Upper lobe of left lung (tissue), 6 donors: ENCODE measurements at regions not wholly inside any gene's neighbourhood (a gene's known extent, or its start where the extent isn't known, plus 50 kb on each side); places are given as distances from the start of the nearest gene placed in this dataset.

Source experiments
- ATAC-seq, 2 donors: fragments of 200-7000 bp; cut with Tn5 transposase; one replicate each; pipeline ENCODE4 v1.9.1; 2022; ENCODE audit warnings: mild to moderate bottlenecking in 2 of 2, moderate library complexity in 2 of 2; ENCODE audit not compliant: low FRiP score in 2 of 2
- DNase-seq, 2 donors: peaks; one replicate each; pipeline ENCODE4 v3.0.0-alpha.2; 2019 to 2020
- H3K27ac ChIP-seq, 4 donors: fragments of 200-600 bp; sonication (generic); one replicate each; pipeline ENCODE4 v1.5.1; 2016 to 2019
- H3K27me3 ChIP-seq, 4 donors: fragments of 200-600 bp; sonication (generic); one replicate each; pipeline ENCODE4 v1.5.1; 2017 to 2019
- H3K36me3 ChIP-seq, 4 donors: fragments of 200-600 bp; sonication (generic); one replicate each; pipeline ENCODE4 v1.5.1; 2016 to 2019
- H3K4me1 ChIP-seq, 4 donors: fragments of 200-600 bp; sonication (generic); one replicate each; pipeline ENCODE4 v1.5.1; 2018 to 2019
- H3K4me3 ChIP-seq, 4 donors: fragments of 200-600 bp; sonication (generic); one replicate each; pipeline ENCODE4 v1.5.1; 2017 to 2019; ENCODE audit warnings: mild to moderate bottlenecking in 2 of 4, moderate library complexity in 1 of 4
- H3K9me3 ChIP-seq, 4 donors: fragments of 200-600 bp; sonication (generic); one replicate each; pipeline ENCODE4 v1.5.1; 2018 to 2019
- EP300 ChIP-seq, 4 donors: sonication (generic); formaldehyde crosslinking; IDR thresholded peaks; one replicate each; pipeline ENCODE4 v1.5.1; 2017; ENCODE audit warnings: antibody characterized with exemption in 4 of 4, control low read depth in 2 of 4
- POLR2A ChIP-seq, 4 donors: fragments of 450-650 bp; IDR thresholded peaks; one replicate each; pipeline ENCODE4 v1.5.1; 2016 to 2017; ENCODE audit warnings: antibody characterized with exemption in 4 of 4, mild to moderate bottlenecking in 2 of 4
- POLR2AphosphoS5 ChIP-seq, 2 donors: sonication (generic); formaldehyde crosslinking; IDR thresholded peaks; one replicate each; pipeline ENCODE4 v1.5.1; 2017; ENCODE audit warnings: antibody characterized with exemption in 2 of 2
- WGBS, 2 donors: methylation state at CpG; one replicate each; pipeline ENCODE4 v1.1.5; 2017 to 2018; 5-methylcytosine and 5-hydroxymethylcytosine counted together
- TF ChIP-seq, protein P1 (sequence below), 6 experiments: fragments of 450-650 bp in 4 of 6; fragments of 200-600 bp in 2 of 6; sonication (generic) in 2 of 6; IDR thresholded peaks; one replicate each; pipeline ENCODE4 v1.5.1; 2016 to 2019; ENCODE audit warnings: antibody characterized with exemption in 6 of 6
- donor health status: DM: no; HTN: no; CAD: no; lungs with moderate emphysema.
- donor health status: DM: no; HTN: yes; CAD: no; lungs with severe emphysema.

DNA sequence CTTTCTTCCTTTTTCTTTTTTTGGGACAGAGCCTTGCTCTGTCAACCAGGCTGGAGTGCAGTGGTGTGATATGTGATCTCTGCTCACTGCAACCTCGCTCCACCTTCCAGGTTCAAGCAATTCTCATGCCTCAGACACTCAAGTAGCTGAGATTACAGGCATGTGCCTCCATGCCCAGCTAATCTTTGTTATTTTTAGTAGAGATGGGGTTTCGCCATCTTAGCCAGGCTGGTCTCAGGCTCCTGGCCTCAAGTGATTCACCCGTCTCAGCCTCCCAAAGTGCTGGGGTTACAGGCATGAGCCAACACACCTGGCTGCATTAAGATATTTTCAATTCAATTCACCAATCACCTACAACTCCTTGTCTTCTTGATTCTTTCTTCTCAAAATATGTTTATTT lies 1046.5 kb downstream of the GALC start:
- Histone ChIP-seq H3K27ac (no peak overlapping the region), H3K36me3 (no peaks in the 10 kb centered on the region), H3K4me3 (no peak overlapping the region), H3K9me3 (no peaks in the 10 kb centered on the region), H3K4me1 (no peaks in the 10 kb centered on the region), H3K27me3 (no peaks in the 10 kb centered on the region)
- ATAC-seq (no peak), DNase-seq (no peak)
- TF ChIP-seq POLR2A (IDR thresholded peaks at IDR 0.05): no peak
- no peak for TF ChIP-seq POLR2AphosphoS5 (IDR thresholded peaks at IDR 0.05)
- TF ChIP-seq EP300 (IDR thresholded peaks at IDR 0.05): no peak
- TF ChIP-seq, protein P1, sequence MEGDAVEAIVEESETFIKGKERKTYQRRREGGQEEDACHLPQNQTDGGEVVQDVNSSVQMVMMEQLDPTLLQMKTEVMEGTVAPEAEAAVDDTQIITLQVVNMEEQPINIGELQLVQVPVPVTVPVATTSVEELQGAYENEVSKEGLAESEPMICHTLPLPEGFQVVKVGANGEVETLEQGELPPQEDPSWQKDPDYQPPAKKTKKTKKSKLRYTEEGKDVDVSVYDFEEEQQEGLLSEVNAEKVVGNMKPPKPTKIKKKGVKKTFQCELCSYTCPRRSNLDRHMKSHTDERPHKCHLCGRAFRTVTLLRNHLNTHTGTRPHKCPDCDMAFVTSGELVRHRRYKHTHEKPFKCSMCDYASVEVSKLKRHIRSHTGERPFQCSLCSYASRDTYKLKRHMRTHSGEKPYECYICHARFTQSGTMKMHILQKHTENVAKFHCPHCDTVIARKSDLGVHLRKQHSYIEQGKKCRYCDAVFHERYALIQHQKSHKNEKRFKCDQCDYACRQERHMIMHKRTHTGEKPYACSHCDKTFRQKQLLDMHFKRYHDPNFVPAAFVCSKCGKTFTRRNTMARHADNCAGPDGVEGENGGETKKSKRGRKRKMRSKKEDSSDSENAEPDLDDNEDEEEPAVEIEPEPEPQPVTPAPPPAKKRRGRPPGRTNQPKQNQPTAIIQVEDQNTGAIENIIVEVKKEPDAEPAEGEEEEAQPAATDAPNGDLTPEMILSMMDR (IDR thresholded peaks at IDR 0.05): no peak
- 81 to 85% methylated on average over 3 of the region's 3 CpGs for WGBS, 2 donors

GRCh38 chr14:86944434-86944833 lies 1048.5 kb downstream of the GALC start:
- H3K4me1 ChIP-seq: no peaks in the 10 kb centered on the region
- ATAC-seq (no peak), DNase-seq (no peak)
- H3K4me3 ChIP-seq: no peak overlapping the region
- no peaks in the 10 kb centered on the region for H3K36me3 ChIP-seq
- no peak overlapping the region for H3K27ac ChIP-seq
- TF ChIP-seq, protein P1 (IDR thresholded peaks at IDR 0.05): no peak
- TF ChIP-seq POLR2A (IDR thresholded peaks at IDR 0.05): no peak
- TF ChIP-seq POLR2AphosphoS5 (IDR thresholded peaks at IDR 0.05): no peak
- no peak for TF ChIP-seq EP300 (IDR thresholded peaks at IDR 0.05)
- 91% methylated on average over 5 of the region's 5 CpGs for WGBS, 2 donors
- no peaks in the 10 kb centered on the region for H3K9me3 ChIP-seq
- H3K27me3 ChIP-seq: no peaks in the 10 kb centered on the region

- Histone ChIP-seq H3K27ac (no peak overlapping the region), H3K4me1 (no peaks in the 10 kb centered on the region), H3K27me3 (no peaks in the 10 kb centered on the region), H3K4me3 (no peak overlapping the region), H3K36me3 (no peaks in the 10 kb centered on the region), H3K9me3 (no peaks in the 10 kb centered on the region)
- no peak for DNase-seq
- WGBS, 2 donors: 77 to 79% methylated on average over 5 of the region's 5 CpGs
- ATAC-seq: no peak
- TF ChIP-seq, protein P1 (IDR thresholded peaks at IDR 0.05): no peak
- TF ChIP-seq EP300 (IDR thresholded peaks at IDR 0.05) (no peak), POLR2AphosphoS5 (IDR thresholded peaks at IDR 0.05) (no peak), POLR2A (IDR thresholded peaks at IDR 0.05) (no peak)
Measured at GRCh38 chr14:86943391-86944365, 1049.3 kb downstream of the GALC start.

GRCh38 chr14:86942936-86943335 lies 1050.0 kb downstream of the GALC start:
- H3K9me3 ChIP-seq: no peaks in the 10 kb centered on the region
- TF ChIP-seq EP300 (IDR thresholded peaks at IDR 0.05) (no peak), POLR2AphosphoS5 (IDR thresholded peaks at IDR 0.05) (no peak), POLR2A (IDR thresholded peaks at IDR 0.05) (no peak)
- TF ChIP-seq, protein P1 (IDR thresholded peaks at IDR 0.05): no peak
- H3K4me1 ChIP-seq: no peaks in the 10 kb centered on the region
- ATAC-seq (no peak), DNase-seq (no peak)
- no peak overlapping the region for H3K4me3 ChIP-seq
- no peaks in the 10 kb centered on the region for H3K36me3 ChIP-seq
- no peak overlapping the region for H3K27ac ChIP-seq
- WGBS, 2 donors: 54 to 59% methylated on average over 4 of the region's 4 CpGs
- no peaks in the 10 kb centered on the region for H3K27me3 ChIP-seq
